ENCODE measurements at regions not wholly inside any gene's neighbourhood (a gene's known extent, or its start where the extent isn't known, plus 50 kb on each side); places are given as distances from the start of the nearest gene placed in this dataset.

GRCh38 chr16:79415983-79416640 is 184.4 kb downstream of the MAF start:
- TF ChIP-seq CTCF (IDR thresholded peaks at IDR 0.05) (no peak), POLR2A (IDR thresholded peaks at IDR 0.05) (no peak)
